TTC549 (cell line): ENCODE measurements at regions not wholly inside any gene's neighbourhood (a gene's known extent, or its start where the extent isn't known, plus 50 kb on each side); places are given as distances from the start of the nearest gene placed in this dataset.
"Not testable (repeated sequence)": the region's sequence is repeated elsewhere in the genome, so short reads cannot be mapped to it uniquely, and the experiment has no call there.

Source experiments
- FAIRE-seq: peaks from 2 replicates; lab custom pipeline; 2012; peaks lifted over from hg19 to GRCh38; lab: Jason Lieb, UNC

DNA sequence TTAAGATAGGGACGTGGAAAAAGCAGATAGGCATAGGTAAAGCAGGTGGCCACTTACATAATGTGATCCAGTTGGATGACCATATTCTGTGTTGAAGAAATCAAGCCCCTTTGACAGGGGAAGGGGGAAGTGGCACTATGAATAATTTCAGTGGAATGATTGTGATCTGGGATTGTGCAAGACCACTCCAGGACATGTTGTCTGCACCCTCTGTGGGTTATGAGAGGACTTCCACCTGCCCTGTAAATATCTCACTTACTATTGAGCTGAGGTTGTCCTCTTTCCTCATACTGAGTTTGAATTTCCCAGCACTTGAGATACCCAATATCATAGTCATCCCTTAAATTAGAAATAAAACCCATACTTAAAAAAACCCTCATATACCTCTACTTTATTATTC, 220.7 kb downstream of the IRS1 start:
- FAIRE-seq, result no peak

DNA sequence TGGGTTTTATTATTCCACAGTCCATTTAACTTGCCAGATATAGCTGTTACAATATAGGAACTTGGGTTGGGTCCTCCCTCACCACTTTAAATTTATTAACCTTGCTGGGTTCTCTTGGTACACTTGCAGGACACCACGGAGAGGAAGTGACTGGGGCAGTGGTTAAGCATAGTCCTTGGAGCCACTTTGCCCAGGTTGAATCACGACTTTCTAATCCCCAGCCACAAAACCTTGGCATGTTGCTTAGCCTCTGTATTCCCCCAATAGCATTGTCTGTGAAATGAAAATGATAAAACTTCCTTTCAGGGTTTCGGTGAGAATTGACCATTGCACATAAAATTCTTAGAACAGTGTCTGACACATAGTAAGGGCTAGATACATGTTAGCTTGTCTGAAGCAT, 221.2 kb downstream of the IRS1 start:
- FAIRE-seq, result no peak

DNA sequence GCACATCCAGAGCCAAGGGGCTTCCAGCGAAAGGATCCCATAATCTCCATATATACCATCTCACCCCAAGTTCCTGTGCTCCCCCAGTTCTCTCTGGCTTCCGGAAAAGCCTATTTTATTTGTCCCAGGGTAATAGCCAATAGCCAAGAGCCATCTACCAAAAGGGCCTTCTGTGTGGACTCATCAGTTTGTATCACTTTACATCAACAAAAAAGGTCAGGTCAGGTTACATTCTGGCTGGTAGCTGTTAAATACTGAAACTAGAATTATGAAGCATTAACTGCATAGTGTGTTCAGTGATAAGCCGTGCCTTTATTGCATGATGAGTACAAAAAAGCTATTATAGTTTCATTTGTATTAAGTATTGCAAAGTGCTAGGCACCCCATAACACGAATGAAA, 223.7 kb downstream of the IRS1 start:
- no peak for FAIRE-seq

DNA sequence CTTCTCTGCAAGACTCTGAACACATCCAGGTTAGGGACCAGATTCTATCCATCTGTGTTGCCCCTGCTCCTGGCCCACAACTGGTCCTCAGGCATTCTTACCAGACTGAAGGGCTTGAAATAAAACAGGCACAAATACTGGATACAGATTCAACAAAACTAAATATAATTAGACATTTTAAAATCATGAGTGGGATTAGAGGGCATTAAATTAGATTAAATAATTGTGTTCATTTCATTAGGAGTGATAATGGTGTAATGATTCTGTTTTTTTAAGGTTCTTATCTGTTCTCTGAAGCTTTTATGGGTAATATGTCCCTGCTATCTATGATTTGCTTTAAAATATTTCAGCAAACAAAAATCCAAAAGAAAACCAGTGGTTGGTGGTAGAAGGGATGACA, 226.5 kb downstream of the IRS1 start:
- no peak for FAIRE-seq

DNA sequence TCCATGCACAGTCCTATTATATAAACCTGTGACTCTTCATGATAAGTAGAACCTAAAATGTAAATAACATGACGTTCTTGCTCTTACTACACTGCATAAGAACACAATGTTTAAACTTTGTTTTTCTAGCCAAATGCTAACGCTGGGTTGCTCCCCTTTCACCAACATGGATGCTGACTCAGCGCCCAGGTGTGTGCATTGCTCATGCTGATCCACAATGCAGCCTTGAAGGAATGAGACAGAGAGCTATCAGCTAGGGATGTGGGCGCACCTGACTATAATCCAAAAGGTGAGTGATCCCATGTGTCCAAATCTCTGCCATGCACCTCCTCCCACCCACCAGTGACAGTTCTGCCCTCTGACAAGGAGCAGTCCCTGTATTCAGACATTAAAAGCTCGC, 235.0 kb downstream of the IRS1 start:
- FAIRE-seq, result no peak

DNA sequence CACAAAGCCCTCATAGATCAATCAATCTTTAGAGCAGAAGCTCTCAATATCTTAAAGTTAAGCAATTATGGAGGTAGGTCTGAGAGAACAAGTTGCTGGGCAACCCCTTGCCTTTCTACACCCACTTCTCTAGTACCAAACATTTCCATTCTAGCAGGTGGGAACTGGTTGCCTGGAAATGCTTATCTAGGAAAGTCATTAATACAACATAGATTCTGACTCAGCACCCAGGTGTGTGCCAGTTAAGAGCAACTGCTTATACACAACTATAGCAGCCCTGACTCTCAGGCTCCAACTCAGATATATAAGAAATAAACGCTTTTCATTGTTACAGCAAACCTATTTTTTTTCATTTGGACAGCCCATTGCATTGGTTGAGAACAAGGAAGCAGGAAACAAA, 237.7 kb downstream of the IRS1 start:
- FAIRE-seq, result no peak

DNA sequence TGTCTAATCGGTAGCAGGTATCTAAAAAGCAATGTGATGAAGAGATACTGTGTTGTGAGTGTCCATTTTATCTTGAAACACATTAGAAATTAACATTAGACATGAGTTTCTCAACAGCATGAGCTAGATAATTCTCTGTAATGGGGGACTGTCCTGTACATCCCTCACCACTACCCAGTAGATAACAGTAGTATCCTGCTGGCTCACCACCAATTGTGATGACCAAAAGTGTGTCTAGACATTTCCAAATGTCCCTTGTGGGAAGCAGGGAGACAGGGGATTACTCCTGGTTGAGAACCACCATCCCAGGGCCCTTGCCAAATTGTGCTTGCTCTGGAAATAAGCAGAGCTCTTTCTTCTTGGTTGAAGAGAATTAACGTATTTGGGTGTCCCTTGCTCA, 239.3 kb downstream of the IRS1 start:
- no peak for FAIRE-seq

DNA sequence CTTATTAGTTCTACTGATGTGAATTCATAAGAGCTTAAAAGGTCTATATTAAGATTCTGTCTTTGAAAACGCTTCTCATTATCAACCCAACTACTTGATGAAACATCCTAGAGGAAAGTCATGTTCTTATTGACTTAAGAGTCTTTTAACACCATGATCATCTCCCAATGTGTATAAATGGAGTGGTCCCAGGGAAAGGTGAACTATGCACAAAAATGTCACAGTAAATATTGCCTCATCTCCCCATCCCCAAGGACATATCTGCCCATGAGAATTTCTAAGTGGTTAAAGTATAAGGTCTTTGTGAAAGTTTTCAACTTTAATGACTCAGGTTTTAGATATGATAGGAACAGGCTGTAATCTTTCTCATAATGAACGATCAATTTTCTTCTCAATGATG, 240.1 kb downstream of the IRS1 start:
- no peak for FAIRE-seq

DNA sequence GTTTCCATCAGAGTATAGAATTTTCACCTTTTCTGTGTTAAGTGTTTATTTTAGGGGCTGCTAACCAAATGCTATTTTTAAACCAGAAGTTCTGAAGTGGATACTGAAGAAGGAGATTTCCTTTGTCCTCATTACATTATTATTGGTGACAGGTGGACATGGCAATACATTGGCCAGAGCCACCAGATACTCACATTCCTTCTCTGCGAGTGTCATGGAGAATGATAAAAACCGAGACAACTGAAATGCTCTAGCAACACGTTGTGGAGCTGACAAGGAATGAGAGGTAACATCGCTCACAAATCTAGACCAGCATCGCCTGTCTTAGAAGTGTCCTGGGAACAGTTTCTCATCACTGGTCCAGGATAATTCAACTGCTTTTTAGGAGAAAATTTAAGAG, 241.2 kb downstream of the IRS1 start:
- FAIRE-seq, result no peak

DNA sequence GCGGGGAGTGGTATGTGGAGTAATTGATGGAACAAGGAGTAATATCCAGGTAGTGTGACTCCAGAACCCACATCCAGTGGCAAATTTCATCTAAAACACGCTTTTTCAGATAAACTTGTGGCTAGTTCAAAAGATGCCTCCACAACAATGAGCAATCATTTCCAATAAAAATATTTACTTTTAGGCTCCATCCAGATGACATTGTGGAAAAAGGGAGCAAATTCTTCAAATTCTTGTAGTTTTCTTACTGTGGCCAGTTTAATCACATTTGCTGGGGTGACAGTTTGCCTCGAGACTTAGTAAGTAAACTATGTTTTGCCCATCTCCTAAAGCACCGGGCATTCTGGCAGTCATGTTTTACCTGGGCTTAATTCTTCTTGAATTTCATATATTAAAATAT, 243.6 kb downstream of the IRS1 start:
- no peak for FAIRE-seq

DNA sequence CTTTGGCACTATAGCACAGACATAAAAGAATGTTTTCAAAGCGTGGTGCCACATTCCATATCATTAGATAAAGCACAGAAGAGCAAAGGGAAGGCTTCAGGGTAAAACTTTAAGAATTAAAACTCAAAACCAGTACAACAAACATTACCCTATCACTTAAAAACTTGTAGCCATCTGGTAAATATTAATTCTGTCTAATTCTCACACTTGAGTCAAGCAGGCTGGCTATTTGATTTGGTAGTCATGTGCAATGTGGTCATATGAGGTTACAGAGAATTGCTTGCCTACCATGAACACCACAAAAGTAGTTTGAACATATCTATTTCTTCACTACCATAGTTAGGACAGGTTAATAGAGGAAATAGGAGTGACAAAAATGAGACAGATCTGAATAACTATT, 244.9 kb downstream of the IRS1 start:
- FAIRE-seq, result no peak

DNA sequence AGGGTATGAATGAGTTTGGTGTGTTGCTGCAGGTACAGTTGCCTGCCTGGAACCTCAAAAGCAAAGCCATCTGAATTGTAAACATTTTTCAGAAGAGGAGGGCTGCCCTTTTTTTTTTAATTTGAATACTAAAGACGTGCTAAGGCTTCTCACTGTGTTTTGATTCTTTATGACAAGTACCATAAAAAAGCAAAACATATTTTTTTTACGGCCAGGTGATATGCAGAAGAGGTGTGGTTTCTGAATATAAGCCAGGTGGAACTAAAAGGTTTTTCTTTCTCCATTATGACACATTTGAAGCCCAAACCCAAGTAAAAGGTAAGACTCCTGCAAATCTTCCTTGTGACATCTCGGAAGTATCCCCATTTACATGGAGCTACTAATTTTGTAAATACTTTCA, 246.3 kb downstream of the IRS1 start:
- no peak for FAIRE-seq

DNA sequence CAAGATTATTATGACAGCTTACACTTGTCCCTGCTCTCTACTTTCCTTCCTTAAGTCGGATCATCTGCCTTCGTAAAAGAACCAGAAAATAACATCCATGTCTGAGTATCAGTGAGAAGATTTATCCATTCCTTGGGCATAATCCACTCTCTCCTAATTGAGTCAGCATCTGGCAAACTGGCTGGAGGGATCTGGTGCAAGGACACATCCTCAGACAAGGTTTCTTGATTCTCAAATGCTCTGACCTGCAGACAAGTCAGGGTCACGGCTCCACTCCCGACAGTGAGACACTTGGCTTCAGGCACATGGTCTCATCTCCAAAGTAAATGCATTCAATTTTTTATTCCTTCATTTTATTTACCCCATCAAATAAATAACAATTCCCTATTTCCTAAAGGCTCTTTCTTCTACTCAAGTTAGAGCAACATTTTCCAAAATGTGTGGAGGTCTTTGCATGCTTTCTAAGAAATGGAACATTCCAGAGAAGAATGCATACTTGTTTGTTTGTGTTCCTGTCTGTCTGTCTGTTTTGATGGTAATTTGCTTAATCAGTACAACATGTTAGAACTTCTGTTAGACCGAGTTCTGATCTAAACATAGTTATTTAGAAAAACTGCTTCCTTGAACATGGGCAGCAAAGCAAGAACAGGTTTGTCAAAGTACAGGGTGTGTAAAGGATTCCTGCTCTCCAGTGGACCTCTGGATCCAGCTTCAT, 246.9 kb downstream of the IRS1 start:
- no peak for FAIRE-seq

DNA sequence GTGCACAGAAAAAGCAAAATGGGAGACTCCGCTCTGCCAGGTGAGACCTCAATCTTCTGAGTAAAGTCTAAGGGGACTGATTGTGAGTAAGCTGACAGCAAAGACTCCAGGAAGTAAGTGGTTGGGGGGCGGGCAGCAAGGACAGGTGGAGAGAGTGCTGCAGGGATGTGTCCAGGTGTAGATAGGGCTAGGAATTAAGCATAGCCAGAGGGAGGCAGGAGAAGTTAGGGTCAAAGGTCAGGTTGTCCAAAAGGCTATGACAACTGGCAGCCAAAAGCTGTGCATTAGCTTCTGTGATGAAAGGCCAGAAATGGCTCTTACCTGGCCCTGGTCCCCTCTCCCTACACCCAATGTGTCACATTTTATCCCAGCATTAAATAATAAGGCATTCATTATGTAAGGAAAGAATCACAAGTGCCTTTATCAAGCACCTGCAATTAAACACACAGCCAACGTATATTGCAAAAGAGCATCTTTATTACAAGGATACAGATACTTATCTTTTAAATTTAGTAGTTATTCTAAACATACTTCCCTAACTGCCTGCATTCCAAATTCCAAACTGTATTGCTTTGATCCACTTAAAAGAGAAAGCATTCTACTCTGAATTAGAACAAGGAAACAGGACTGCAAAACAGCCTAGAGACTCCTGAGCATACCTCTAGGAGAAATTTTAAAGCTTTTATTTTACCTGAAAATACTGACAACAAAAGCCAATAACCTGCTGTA, 247.9 kb downstream of the IRS1 start:
- no peak for FAIRE-seq

DNA sequence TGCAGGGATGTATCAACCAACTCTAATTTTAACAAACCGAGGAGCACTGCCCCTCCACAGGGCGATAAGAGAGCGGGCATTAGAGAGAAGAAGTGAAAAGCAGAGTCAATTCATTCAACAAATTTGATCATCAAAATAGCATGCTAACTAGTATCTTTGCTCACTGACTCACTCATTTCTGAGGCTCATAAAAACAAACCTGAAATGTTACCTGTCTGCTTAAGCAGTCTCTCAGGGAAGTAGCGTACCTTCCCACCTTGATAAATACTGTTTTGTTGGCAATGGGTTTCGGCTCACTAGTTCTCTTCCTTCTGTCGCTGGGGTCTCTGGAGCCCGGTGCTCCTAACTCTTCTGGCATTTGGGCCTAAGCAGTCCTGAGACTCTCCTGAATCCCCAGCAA, 248.8 kb downstream of the IRS1 start:
- no peak for FAIRE-seq

DNA sequence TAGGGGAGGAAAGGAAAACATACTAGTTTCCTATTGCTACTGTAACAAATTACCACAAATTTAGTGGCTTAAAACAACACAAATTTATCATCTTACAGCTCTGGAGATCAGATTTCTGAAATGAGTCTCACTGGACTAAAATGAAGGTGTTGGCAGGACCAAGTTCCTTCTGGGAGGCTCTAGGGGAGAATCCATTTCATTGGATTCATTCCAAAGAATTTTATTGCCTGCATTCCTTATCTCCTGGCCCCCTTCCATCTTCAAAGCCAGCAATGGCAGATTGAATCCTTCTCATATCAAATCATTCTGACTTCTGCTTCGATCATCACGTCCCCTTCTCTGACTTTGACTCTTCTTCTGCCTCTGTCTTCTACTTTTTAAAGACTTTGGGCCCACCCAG, 250.9 kb downstream of the IRS1 start:
- FAIRE-seq, result no peak

DNA sequence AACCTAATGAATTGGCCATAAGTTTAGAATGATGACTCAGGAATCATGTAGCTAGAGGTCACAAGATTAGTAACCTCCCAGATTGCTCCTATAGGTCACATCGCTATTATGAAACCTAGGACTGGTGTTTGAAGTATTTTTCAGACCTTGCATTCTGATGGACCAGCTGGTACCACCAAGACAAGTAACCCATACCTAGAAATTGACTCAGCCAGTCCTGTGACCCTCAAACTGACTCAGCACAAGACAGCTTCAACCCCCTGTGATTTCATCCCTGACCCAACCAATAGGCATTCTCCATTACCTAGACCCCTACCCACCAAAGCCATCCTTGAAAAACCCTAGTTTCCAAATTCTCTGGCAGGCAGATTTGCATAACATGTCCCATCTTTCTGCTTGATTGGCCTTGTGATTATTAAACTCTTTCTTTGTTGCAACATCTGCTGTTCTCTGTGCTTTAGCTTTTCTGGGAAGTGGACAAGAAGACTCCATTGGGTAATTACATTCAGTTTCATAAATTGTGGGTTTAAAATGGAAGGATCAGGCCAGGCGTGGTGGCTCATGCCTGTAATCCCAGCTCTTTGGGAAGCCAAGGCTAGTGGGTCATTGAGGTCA, 254.9 kb downstream of the IRS1 start:
- FAIRE-seq, result no peak

DNA sequence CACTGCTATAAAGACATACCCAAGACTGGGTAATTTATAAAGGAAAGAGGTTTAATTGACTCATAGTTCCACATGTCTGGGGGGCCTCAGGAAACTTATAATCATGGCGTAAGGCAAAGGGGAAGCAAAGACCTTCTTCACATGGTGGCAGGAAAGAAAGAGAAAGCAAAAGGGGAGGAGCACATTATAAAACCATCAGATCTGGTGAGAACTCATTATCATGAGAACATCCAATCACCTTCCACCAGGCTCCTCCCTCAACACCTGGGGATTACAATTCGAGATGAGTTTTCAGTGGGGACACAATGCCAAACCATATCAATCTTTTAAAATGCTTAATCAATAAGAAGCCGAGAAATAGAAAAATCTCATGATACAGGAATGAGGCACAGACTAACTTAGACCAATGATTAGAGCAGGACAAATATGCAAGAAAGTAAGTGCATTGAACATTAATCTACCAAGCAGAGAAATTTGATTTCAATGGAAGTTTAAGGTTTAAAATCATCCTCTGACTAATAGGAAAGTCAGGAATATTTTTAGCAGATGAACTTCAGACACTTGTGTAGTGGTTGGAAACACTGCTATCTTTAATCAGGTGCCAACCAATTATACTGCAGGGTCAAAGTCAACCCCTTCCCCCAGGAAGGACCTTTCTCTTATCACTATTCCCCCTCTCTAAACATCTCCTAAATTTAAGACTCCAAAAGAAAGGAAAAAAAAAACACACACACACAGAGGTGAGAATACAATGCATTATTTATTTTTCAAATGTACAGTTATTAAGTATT, 259.2 kb downstream of the IRS1 start:
- FAIRE-seq, result no peak

DNA sequence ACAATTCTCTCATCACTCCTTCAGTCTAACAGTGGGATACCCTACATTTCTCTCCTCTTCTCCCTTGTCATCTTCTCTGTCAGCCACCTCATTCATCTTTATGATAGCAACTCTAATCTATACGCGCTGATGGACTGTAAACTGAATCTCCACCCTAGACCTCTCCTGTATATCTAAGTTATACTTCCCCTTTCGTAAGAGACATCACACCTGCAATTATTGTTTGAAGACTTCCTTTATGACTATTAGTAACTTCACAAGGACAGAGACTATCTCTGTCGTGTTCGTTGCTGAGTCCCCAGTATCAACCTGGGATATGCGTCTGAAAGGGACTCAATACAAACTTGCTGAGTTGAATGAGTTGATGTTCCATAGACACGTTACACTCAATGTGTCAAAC, 263.2 kb downstream of the IRS1 start:
- no peak for FAIRE-seq

DNA sequence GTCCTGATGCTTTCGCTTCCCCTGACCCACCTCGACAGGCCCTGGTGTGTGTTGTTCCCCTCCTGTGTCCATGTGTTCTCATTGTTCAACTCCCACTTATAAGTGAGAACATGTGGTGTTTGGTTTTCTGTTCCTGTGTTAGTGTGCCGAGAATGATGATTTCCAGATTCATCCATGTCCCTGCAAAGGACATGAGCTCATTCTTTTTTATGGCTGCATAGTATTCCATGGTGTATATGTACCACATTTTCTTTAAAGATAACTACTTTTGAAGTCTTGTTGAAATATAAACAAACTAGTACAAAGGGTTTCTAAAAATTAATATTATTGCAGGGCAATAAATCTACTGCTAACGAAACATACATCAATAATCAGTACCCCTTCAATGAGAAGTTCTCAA, 266.6 kb downstream of the IRS1 start:
- not testable (repeated sequence) for FAIRE-seq

DNA sequence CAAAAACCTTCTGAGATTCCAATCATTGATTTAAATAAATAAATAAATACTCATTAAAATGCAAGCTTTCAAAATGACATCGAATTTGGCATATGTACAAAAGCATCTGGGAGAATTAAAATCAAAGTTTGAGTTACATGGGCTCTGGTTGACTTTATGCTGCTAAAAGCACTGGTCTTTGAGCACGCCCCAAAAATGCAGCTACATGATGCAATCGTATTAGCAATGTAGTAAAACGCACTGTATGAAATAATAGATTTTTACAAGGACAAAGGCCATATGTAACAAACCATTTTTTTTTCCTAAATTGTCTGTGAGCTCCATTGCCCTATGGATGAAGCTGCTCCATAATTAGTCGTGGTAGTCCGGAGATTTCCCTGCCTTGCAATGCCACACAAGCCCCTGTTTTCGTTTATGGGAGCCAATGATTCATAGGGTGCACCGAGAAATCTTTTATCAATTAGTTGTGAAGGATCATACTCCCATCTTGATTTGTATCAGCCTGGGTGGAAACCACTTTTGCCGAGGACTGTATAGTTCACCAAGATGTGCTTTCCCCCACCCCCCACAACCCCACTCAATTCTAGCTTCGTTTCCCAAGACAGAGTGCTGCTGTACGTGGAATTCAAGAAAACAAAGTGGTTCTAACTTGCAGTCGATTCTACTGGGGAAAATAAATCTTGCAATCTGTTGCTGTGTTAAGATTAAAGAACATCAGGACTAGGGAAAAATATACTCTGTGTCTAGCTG, 268.4 kb downstream of the IRS1 start:
- no peak for FAIRE-seq

DNA sequence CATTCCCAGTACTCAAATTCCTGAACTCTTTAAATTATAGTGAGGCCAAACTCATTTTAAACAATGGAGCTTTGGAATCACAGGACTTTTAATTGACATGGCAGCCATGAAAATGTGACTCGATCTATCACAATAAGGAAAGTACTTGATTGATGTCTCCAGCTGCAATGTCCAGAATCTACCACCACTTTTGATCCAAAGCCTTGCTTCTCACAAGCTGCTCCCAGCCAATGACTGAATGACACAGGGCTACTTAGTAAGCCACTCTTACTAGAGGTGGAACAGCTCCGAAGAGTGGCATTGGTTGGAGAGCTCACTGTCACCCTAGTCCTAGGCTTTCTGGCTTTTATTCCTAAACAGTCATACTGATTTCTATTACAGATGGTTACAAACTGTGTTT, 270.1 kb downstream of the IRS1 start:
- FAIRE-seq, result no peak
